ENCODE measurements at regions not wholly inside any gene's neighbourhood (a gene's known extent, or its start where the extent isn't known, plus 50 kb on each side); places are given as distances from the start of the nearest gene placed in this dataset.

DNA sequence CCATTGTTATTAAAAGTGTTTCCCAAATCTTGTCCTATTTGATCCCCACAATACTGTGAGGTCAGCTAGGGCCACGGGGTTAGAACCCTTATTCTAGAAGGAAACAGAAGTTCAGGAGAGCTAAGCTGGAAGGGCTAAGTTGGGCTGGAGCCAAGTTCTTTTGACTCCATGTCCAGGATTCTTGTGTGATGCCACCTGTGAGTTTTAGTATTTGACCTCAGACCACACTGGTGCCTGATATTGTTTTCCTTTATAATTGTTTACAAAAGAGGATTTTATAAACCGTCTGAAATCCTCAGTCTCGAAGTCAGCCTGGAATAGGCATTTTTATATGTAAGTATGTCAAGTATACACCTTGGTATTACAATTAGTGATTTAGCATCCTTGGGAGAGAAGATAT, 332.7 kb downstream of the CBLN1 start:
- DNase-seq (ENCODE audit: low spot score), result no peak

DNA sequence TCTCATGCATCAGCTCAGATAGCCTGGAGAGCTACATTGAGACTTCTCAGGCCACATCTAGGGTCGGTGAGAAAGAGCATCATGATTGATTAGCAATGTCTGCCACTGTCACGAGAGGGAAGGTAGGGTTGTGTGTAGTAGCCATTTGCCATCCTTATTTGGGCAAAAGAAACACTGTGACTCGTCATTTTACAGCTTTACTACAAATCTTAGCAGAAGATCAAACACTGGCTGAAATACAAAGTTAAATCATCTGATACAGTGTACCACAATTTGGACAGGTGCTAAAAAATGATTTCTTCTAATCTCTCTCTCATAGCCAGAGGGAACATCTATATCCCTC, 334.3 kb downstream of the CBLN1 start:
- no peak for DNase-seq (ENCODE audit: low spot score)

GRCh38 chr16:48946686-48947370, 334.8 kb downstream of the CBLN1 start:
- DNase-seq (ENCODE audit: low spot score), result no peak

- DNase-seq (ENCODE audit: low spot score), result no peak
These were observed 333.0 kb upstream of the N4BP1 start for GRCh38 chr16:48942996-48943395.

DNA sequence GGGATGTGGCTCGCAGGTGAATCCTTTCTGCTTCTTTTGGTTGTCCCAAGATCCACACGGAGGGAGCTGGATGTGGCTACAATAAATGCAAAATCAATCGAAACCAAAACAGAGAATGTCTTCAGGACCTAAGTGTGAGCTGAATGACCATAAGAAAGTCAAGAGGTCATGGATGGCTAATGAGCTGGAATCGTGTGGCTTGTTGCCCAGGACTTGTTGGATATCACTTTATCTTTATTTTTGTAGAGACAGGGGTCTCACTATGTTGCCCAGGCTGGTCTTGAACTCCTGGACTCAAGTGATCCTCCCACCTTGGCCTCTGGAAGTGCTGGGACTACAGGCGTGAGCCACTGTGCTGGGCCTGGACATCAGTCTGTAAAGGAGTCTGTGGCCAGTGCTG, 326.8 kb upstream of the N4BP1 start:
- DNase-seq (ENCODE audit: low spot score), result no peak

GRCh38 chr16:48932216-48932855, 322.4 kb upstream of the N4BP1 start:
- no peak for DNase-seq (ENCODE audit: low spot score)

DNA sequence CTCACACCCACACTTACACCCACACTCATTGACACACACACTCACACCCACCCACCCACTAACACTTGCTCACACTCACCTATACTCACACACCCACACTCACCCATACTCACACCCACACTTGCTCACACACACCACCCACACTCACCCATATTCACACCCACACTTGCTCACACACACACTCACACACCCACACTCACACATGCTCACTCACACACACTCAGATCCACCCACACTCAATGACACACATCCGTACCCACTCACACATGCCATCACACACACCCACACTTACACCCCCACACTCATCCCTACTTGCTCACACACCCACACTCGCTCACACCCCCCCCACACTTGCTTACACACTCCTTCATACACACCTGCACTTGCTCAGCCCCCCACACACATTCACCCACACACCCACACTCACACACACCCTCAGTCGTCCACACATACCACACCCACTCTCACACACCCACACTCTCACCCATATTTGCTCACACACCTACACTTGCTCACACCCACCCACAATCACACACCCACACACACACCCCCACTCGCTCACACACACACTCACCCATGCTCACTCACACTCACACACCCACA, 321.1 kb upstream of the N4BP1 start:
- no peak for DNase-seq (ENCODE audit: low spot score)

GRCh38 chr16:48919791-48920190, 309.8 kb upstream of the N4BP1 start:
- no peak for DNase-seq (ENCODE audit: low spot score)

DNA sequence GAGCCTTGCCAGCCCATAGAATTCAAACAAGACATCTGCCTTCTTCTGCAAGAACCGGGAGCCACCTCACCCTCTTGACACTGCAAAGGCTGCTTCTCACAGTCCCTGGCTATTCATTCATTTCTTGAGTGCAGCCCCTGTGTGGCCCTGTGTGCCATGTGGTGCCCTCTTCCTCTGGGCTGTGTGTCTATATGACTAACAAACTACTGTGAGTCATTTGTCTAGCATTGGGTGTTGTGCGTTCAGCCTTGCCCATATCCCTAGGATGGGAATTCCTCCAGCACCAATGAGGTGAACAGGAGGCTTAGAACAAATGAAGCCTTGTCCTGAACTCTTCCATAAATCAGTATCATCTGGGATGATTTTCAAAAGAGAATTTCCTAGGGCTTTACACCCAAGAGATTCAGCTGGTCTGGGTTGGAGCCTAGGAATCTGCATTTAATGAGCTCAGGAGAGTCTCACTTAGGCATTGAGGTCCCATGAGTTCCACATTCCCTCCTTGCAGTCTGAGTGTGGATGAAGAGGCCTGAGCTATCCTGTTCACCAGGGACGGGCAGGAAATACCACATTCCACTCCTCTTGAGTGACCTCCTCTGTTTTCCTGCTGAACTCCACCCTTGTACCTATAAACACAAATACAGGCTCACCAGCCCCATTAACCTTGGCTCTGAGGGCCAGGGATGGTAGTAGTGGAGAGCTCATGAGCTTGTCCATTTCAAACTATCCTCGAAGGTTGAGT, 308.7 kb upstream of the N4BP1 start:
- no peak for DNase-seq (ENCODE audit: low spot score)

GRCh38 chr16:48916566-48916965, 306.6 kb upstream of the N4BP1 start:
- no peak for DNase-seq (ENCODE audit: low spot score)

DNA sequence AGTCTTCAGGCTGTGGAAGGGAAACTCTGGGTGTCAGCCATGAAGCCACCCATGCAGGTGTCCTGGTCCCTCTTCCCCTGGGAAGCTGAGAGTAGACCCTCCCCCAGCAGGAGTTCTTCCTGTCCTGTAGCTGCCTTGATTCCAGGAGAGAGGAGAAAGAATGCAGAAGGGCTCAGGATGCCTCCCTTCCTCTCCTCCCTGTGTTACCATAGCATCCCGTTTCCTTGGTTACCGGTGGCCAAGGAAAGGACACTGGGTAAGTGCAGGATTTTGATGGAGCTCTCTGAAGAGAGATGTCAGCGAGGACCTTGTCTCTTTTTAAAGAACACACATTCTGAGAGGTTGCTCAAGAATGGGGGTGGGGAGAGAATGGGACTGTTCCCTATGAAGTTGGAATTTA, 304.1 kb upstream of the N4BP1 start:
- DNase-seq (ENCODE audit: low spot score), result no peak

- no peak for DNase-seq (ENCODE audit: low spot score)
These were observed 303.4 kb upstream of the N4BP1 start for GRCh38 chr16:48913384-48913783.

GRCh38 chr16:48912360-48912759, 302.4 kb upstream of the N4BP1 start:
- no peak for DNase-seq (ENCODE audit: low spot score)

GRCh38 chr16:48911700-48912099, 301.7 kb upstream of the N4BP1 start:
- DNase-seq (ENCODE audit: low spot score), result no peak

DNA sequence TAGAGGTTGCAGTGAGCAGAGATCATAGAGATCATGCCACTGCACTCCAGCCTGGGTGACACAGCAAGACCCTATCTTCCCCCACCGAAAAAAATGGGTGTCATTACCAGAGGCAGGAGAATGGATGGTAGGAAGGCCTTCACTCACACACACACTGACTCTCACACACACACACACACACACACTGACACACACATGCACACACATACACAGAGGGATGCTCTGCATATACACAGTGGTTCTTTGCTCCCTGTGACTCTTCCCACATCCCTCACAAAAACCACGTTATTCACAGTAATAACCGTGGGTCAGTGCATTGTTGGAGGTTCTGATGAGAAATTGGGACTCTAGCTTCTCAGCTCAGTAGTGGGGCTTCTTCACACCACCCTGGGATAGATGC, 300.2 kb upstream of the N4BP1 start:
- DNase-seq (ENCODE audit: low spot score), result no peak

DNA sequence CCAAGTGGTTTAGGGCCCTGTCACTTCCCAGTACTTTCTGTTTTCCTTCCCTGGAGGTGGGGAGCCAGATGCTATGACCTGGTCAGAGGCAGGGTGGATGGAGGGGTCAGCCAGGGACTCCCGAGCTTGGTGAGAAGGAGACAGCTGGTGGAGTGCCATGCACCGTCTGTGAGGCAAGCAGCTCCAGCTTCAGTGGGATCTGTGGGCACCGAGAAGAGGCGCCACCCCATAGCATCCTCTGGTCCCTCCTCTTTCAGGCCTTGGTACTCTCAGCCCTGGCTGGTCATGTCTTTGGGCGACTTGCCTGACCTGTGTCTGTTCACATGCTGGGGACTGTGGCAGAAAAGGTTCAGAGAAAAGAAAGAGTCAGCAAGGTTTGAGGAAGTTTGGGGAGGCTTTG, 299.3 kb upstream of the N4BP1 start:
- no peak for DNase-seq (ENCODE audit: low spot score)

DNA sequence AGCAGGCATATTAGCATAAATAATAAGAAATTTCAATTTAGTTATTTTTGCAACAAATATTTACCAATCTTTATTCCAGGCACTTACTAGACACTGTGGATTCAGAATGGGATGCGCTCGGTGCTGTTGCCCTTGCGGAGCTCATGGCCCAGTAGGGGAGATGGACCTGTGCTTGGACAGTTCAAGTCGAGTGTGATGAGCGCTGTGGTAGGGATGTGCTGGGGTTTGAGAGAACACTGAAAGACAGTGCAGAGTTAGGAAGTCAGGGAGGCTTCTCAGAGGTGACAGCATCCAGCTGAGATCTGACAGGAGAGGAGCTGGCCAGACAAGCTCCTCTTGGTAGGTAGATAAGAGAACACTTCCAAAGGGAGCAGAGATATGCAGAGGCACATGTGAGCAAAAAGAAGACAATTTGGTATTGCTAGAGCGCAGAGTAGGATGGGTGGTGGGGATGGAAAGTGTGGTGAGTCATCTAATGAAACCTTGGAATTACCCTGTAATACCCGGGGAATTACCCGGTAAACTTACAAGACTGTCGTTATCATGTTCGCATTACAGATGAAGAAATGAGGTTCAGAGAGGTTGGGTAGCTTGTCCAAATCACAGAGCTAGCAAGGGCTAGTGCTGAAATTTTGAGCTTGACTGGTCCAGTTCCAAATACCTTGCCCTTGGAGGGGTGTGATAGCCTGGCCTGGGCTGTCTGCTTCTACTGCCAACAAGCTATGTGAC, 298.1 kb upstream of the N4BP1 start:
- DNase-seq (ENCODE audit: low spot score), result no peak

DNA sequence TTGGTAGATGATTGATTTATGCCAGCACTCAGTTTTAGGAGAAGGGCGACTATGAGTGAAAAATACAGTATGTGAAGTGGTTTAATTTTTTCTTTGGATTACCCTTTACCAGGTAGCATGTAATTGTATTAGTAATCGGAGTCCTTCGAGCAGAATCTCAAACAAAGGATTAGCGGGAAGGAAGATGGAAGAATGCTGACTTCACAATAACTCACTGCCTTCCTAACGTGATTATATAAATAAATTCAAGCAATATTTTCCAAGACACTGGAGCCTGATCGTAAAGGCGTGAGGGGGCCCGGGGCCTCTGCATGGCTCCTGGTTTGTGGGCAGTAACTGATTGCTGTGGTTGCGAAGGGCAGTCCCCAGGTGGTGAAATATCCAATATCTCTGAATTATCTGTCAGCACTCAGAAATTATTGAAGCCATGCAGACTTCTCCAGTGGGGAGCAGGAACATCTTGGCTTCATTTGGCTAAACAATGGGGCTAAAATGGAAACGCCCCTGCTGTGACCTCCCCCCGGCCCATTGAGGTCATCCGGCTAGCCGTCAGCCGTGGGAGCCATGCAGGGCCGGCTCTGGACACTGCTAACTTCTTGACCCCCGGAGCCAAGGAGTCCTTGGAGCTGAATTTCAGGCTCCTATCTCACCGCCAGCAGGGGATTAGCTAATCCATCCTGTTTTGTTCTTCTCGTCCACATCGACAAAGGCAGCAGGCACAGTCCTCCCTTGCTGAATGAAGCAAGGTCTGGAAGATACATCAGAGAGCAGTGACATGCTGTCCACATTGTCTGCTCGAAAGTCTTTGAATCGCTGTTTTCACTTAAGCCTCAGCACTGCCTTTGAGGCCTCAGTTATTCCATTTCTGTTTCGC, 295.9 kb upstream of the N4BP1 start:
- DNase-seq (ENCODE audit: low spot score), result no peak

GRCh38 chr16:48904333-48904732, 294.4 kb upstream of the N4BP1 start:
- no peak for DNase-seq (ENCODE audit: low spot score)

DNA sequence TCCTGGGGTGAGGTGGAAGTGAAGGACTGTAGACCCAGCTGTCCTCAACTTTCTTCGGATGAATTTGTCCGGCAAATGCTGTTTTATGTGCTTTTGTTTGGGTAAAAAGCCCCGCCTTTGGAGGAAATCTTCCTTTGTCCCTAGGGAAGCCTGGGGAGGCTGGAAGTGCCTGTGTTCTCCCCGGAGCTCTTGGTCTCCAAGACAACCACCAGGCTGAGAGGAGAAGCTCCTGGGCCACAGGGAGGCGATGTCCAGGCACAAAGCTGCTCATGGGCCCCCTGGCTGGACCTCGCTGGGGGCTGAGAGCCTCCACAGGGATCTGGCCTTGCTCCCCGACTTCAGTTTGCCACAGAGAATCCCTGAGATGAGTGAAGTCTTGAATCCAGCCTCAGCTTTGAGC, 293.1 kb upstream of the N4BP1 start:
- DNase-seq (ENCODE audit: low spot score), result no peak
